ENCODE measurements at regions not wholly inside any gene's neighbourhood (a gene's known extent, or its start where the extent isn't known, plus 50 kb on each side); places are given as distances from the start of the nearest gene placed in this dataset.

DNA sequence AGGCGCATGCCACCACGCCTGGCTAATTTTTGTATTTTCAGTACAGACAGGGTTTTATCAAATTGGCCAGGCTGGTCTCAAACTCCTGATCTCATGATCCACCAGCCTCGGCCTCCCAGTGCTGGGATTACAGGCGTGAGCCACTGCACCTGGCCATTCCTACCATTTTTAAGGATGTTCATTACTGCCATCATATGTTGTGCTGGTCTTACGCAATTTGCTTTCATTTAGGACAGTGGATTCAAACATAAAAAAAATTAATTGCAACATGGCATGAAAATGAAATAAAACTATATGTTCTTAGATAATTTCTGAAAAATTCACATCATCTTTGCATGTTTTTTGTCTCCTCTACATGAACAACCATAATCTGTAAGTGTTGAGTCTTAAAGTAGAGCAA lies 527.7 kb downstream of the LTN1 start:
- Histone ChIP-seq H3K4me1 (no peaks in the 10 kb centered on the region), H2AFZ (replicated peaks) (no peak overlapping the region), H3K36me3 (no peaks in the 10 kb centered on the region), H3K9ac (no peak overlapping the region), H4K20me1 (ENCODE audit: low read depth) (no peaks in the 10 kb centered on the region), H3F3A (ENCODE audit: low read depth) (no peaks in the 10 kb centered on the region), H3K27me3 (no peaks in the 10 kb centered on the region), H3K9me3 (ENCODE audit: low read depth) (no peaks in the 10 kb centered on the region), H3K4me3 (no peak overlapping the region), H3K79me2 (ENCODE audit: low read depth) (no peaks in the 10 kb centered on the region), H3K27ac (no peak overlapping the region), H3K4me2 (no peak overlapping the region)
- no peaks in the 10 kb centered on the region for H3K36me3 Mint-ChIP-seq
- no peak for DNase-seq (ENCODE audit: low spot score)
- H3K27me3 Mint-ChIP-seq (ENCODE audit: insufficient read depth, low read depth): no peaks in the 10 kb centered on the region
- no peaks in the 10 kb centered on the region for H3K9me3 Mint-ChIP-seq
- no peak overlapping the region for H3K4me3 Mint-ChIP-seq
- no peak overlapping the region for H3K27ac Mint-ChIP-seq
- TF ChIP-seq EZH2 (IDR thresholded peaks at IDR 0.05) (no peak), CTCF (IDR thresholded peaks at IDR 0.05) (no peak), EZH2phosphoT487 (IDR thresholded peaks at IDR 0.05) (no peak)
- no peaks in the 10 kb centered on the region for H3K4me1 Mint-ChIP-seq

DNA sequence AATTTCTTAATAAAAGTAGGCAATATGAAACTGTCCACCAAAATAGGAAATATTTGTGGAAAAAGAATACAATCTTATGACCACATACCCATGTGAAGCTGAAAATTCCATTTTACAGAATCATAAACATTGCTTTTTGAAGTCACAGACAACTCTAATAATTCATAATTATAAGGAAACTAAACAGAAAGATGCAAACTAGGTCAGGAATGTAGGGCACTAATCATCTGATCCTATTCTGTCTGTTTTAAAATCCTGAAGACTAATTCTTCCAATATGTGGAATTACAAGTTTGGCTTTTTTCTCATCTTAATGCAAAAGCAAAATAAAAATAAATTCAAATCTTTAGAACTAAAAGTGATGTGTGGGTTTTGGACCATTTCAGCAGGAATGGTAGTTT lies 528.6 kb downstream of the LTN1 start:
- no peak overlapping the region for H3K4me3 Mint-ChIP-seq
- no peak for TF ChIP-seq CTCF (IDR thresholded peaks at IDR 0.05)
- TF ChIP-seq EZH2 (IDR thresholded peaks at IDR 0.05): no peak
- TF ChIP-seq EZH2phosphoT487 (IDR thresholded peaks at IDR 0.05): no peak

DNA sequence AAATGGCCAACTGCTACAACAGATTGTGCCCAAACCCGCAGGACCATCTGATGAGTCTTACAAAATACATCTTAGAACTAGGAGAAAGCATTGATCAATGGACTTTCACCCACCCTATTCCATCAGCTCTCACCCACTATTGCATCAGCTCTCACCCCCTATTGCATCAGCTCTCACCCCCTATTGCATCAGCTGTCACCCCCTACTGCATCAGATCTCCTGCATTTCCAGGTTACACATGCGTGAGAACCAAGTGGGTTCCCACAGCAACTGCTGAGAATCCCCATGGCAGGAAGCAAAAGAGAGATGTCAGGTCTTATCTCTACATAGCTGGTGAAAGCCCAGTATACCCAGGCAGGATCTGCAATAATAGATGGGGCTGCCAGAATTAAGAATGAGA lies 533.5 kb downstream of the LTN1 start:
- Histone ChIP-seq H4K20me1 (ENCODE audit: low read depth) (no peaks in the 10 kb centered on the region), H3K9me3 (ENCODE audit: low read depth) (no peaks in the 10 kb centered on the region), H3K4me1 (no peaks in the 10 kb centered on the region), H3K79me2 (ENCODE audit: low read depth) (no peaks in the 10 kb centered on the region), H3K36me3 (no peaks in the 10 kb centered on the region), H3K9ac (no peak overlapping the region), H3K4me2 (no peak overlapping the region), H2AFZ (replicated peaks) (no peak overlapping the region), H3K27ac (no peak overlapping the region), H3K4me3 (no peak overlapping the region), H3F3A (ENCODE audit: low read depth) (no peaks in the 10 kb centered on the region), H3K27me3 (no peaks in the 10 kb centered on the region)
- TF ChIP-seq EZH2phosphoT487 (IDR thresholded peaks at IDR 0.05): no peak
- no peak for TF ChIP-seq CTCF (IDR thresholded peaks at IDR 0.05)
- no peak for TF ChIP-seq EZH2 (IDR thresholded peaks at IDR 0.05)
- no peaks in the 10 kb centered on the region for H3K27me3 Mint-ChIP-seq (ENCODE audit: insufficient read depth, low read depth)
- DNase-seq (ENCODE audit: low spot score): no peak
- no peak overlapping the region for H3K4me3 Mint-ChIP-seq
- no peaks in the 10 kb centered on the region for H3K9me3 Mint-ChIP-seq
- no peak overlapping the region for H3K27ac Mint-ChIP-seq
- H3K36me3 Mint-ChIP-seq: no peaks in the 10 kb centered on the region
- H3K4me1 Mint-ChIP-seq: no peaks in the 10 kb centered on the region

More for the DNA sequence above, 528.6 kb downstream of the LTN1 start:
- Mint-ChIP-seq H3K36me3 (no peaks in the 10 kb centered on the region), H3K27ac (no peak overlapping the region), H3K27me3 (ENCODE audit: insufficient read depth, low read depth) (no peaks in the 10 kb centered on the region), H3K9me3 (no peaks in the 10 kb centered on the region), H3K4me1 (no peaks in the 10 kb centered on the region)
- H3K4me2 ChIP-seq: no peak overlapping the region
- H3K4me3 ChIP-seq: no peak overlapping the region
- H3K27me3 ChIP-seq: no peaks in the 10 kb centered on the region
- H3F3A ChIP-seq (ENCODE audit: low read depth): no peaks in the 10 kb centered on the region
- no peak for DNase-seq (ENCODE audit: low spot score)
- no peak overlapping the region for H3K27ac ChIP-seq
- no peaks in the 10 kb centered on the region for H4K20me1 ChIP-seq (ENCODE audit: low read depth)
- H3K79me2 ChIP-seq (ENCODE audit: low read depth): no peaks in the 10 kb centered on the region
- H3K9me3 ChIP-seq (ENCODE audit: low read depth): no peaks in the 10 kb centered on the region
- H2AFZ ChIP-seq (replicated peaks): no peak overlapping the region
- H3K36me3 ChIP-seq: no peaks in the 10 kb centered on the region
- no peak overlapping the region for H3K9ac ChIP-seq
- no peaks in the 10 kb centered on the region for H3K4me1 ChIP-seq

GRCh38 chr21:28458446-28458845 lies 534.2 kb downstream of the LTN1 start:
- Mint-ChIP-seq H3K9me3 (no peaks in the 10 kb centered on the region), H3K27me3 (ENCODE audit: insufficient read depth, low read depth) (no peaks in the 10 kb centered on the region), H3K27ac (no peak overlapping the region), H3K4me1 (no peaks in the 10 kb centered on the region), H3K4me3 (no peak overlapping the region), H3K36me3 (no peaks in the 10 kb centered on the region)
- no peaks in the 10 kb centered on the region for H3F3A ChIP-seq (ENCODE audit: low read depth)
- no peak for DNase-seq (ENCODE audit: low spot score)
- H3K79me2 ChIP-seq (ENCODE audit: low read depth): no peaks in the 10 kb centered on the region
- H3K4me1 ChIP-seq: no peaks in the 10 kb centered on the region
- no peaks in the 10 kb centered on the region for H3K9me3 ChIP-seq (ENCODE audit: low read depth)
- no peak for TF ChIP-seq EZH2phosphoT487 (IDR thresholded peaks at IDR 0.05)
- no peak for TF ChIP-seq EZH2 (IDR thresholded peaks at IDR 0.05)
- TF ChIP-seq CTCF (IDR thresholded peaks at IDR 0.05): no peak
- H3K36me3 ChIP-seq: no peaks in the 10 kb centered on the region
- no peaks in the 10 kb centered on the region for H3K27me3 ChIP-seq
- no peak overlapping the region for H3K4me2 ChIP-seq
- H2AFZ ChIP-seq (replicated peaks): no peak overlapping the region
- H4K20me1 ChIP-seq (ENCODE audit: low read depth): no peaks in the 10 kb centered on the region
- no peak overlapping the region for H3K27ac ChIP-seq
- no peak overlapping the region for H3K9ac ChIP-seq
- no peak overlapping the region for H3K4me3 ChIP-seq
